ENCODE measurements at regions not wholly inside any gene's neighbourhood (a gene's known extent, or its start where the extent isn't known, plus 50 kb on each side); places are given as distances from the start of the nearest gene placed in this dataset.

DNA sequence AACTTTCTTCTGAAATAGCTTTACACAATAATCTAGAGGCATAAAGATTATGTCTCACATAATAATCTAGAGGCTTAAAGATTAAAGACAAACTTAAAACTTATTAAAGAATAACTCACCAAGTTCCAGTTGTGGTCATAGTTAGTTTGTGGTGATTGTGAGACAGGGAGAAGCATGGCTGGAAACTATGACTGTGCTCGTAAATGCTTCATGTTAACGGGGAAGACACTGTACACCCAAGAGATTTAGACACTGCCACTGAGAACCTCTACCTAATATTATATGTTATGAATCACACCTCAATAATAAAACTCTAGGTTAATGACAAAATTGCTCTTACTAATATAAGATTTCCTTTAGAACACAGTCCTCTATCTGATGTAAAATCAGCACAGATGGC is 541.6 kb downstream of the TMEM121 start:
- TF ChIP-seq, protein P1, sequence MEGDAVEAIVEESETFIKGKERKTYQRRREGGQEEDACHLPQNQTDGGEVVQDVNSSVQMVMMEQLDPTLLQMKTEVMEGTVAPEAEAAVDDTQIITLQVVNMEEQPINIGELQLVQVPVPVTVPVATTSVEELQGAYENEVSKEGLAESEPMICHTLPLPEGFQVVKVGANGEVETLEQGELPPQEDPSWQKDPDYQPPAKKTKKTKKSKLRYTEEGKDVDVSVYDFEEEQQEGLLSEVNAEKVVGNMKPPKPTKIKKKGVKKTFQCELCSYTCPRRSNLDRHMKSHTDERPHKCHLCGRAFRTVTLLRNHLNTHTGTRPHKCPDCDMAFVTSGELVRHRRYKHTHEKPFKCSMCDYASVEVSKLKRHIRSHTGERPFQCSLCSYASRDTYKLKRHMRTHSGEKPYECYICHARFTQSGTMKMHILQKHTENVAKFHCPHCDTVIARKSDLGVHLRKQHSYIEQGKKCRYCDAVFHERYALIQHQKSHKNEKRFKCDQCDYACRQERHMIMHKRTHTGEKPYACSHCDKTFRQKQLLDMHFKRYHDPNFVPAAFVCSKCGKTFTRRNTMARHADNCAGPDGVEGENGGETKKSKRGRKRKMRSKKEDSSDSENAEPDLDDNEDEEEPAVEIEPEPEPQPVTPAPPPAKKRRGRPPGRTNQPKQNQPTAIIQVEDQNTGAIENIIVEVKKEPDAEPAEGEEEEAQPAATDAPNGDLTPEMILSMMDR (conservative IDR thresholded peaks at IDR 0.05; ENCODE audit: low read depth in 2 of 2): no peak
- TF ChIP-seq ZNF114 (CRISPR knock-in tag; IDR thresholded peaks at IDR 0.05) (no peak), EZH2phosphoT487 (IDR thresholded peaks at IDR 0.05; ENCODE audit: unreplicated experiment) (no peak), STAT1 (IDR thresholded peaks at IDR 0.05; ENCODE audit: unreplicated experiment) (no peak), POLR2AphosphoS5 (IDR thresholded peaks at IDR 0.05; ENCODE audit: low read depth) (no peak), ZNF331 (CRISPR knock-in tag; IDR thresholded peaks at IDR 0.05; ENCODE audit: low read depth) (no peak), EZH2 (IDR thresholded peaks at IDR 0.05; ENCODE audit: low read depth, unreplicated experiment) (no peak), JUNB (IDR thresholded peaks at IDR 0.05; ENCODE audit: unreplicated experiment) (no peak), NANOG (IDR thresholded peaks at IDR 0.05; ENCODE audit: borderline replicate concordance) (no peak), CREB1 (CRISPR knock-in tag; IDR thresholded peaks at IDR 0.05; ENCODE audit: low read depth) (no peak)
- TF ChIP-seq, protein P2, sequence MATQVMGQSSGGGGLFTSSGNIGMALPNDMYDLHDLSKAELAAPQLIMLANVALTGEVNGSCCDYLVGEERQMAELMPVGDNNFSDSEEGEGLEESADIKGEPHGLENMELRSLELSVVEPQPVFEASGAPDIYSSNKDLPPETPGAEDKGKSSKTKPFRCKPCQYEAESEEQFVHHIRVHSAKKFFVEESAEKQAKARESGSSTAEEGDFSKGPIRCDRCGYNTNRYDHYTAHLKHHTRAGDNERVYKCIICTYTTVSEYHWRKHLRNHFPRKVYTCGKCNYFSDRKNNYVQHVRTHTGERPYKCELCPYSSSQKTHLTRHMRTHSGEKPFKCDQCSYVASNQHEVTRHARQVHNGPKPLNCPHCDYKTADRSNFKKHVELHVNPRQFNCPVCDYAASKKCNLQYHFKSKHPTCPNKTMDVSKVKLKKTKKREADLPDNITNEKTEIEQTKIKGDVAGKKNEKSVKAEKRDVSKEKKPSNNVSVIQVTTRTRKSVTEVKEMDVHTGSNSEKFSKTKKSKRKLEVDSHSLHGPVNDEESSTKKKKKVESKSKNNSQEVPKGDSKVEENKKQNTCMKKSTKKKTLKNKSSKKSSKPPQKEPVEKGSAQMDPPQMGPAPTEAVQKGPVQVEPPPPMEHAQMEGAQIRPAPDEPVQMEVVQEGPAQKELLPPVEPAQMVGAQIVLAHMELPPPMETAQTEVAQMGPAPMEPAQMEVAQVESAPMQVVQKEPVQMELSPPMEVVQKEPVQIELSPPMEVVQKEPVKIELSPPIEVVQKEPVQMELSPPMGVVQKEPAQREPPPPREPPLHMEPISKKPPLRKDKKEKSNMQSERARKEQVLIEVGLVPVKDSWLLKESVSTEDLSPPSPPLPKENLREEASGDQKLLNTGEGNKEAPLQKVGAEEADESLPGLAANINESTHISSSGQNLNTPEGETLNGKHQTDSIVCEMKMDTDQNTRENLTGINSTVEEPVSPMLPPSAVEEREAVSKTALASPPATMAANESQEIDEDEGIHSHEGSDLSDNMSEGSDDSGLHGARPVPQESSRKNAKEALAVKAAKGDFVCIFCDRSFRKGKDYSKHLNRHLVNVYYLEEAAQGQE (IDR thresholded peaks at IDR 0.05; ENCODE audit: unreplicated experiment): no peak
- TF ChIP-seq, protein P3, sequence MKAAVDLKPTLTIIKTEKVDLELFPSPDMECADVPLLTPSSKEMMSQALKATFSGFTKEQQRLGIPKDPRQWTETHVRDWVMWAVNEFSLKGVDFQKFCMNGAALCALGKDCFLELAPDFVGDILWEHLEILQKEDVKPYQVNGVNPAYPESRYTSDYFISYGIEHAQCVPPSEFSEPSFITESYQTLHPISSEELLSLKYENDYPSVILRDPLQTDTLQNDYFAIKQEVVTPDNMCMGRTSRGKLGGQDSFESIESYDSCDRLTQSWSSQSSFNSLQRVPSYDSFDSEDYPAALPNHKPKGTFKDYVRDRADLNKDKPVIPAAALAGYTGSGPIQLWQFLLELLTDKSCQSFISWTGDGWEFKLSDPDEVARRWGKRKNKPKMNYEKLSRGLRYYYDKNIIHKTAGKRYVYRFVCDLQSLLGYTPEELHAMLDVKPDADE (IDR thresholded peaks at IDR 0.05): no peak
